Neural cell (in vitro differentiated cells): ENCODE measurements at regions not wholly inside any gene's neighbourhood (a gene's known extent, or its start where the extent isn't known, plus 50 kb on each side); places are given as distances from the start of the nearest gene placed in this dataset.

Source experiments
- EZH2 ChIP-seq: fragments of 200-600, 300-800 bp; shearing (Covaris generic), sonication (generic); IDR thresholded peaks from 2 replicates; pipeline ENCODE4 v1.6.1; 2014; ENCODE audit warnings: antibody characterized with exemption, low read length, borderline replicate concordance, mild to moderate bottlenecking; ENCODE audit not compliant: insufficient read depth, poor library complexity, severe bottlenecking
- MXI1 ChIP-seq: fragments of 450-650 bp; conservative IDR thresholded peaks from 2 replicates; pipeline ENCODE4 v1.6.1; 2014; ENCODE audit warnings: antibody characterized with exemption, mild to moderate bottlenecking; ENCODE audit not compliant: poor library complexity, severe bottlenecking
- POLR2AphosphoS5 ChIP-seq: IDR thresholded peaks from 2 replicates; pipeline ENCODE4 v1.6.1; 2012
- RAD21 ChIP-seq: fragments of 450-650 bp; conservative IDR thresholded peaks from 2 replicates; pipeline ENCODE4 v1.6.1; 2014; ENCODE audit warnings: antibody characterized with exemption, mild to moderate bottlenecking, moderate library complexity
- SMC3 ChIP-seq: fragments of 450-650 bp; conservative IDR thresholded peaks from 2 replicates; pipeline ENCODE4 v1.6.1; 2014; ENCODE audit warnings: antibody characterized with exemption, mild to moderate bottlenecking, moderate library complexity; ENCODE audit not compliant: poor library complexity
- TAF1 ChIP-seq: IDR thresholded peaks from 2 replicates; pipeline ENCODE4 v1.6.1; 2012; ENCODE audit warnings: low read depth
- TF ChIP-seq, protein P1 (sequence below): fragments of 450-650 bp; IDR thresholded peaks from 2 replicates; pipeline ENCODE4 v1.5.1; 2014; ENCODE audit warnings: antibody characterized with exemption, mild to moderate bottlenecking, moderate library complexity; ENCODE audit not compliant: poor library complexity, severe bottlenecking
- TF ChIP-seq, protein P2 (sequence below): IDR thresholded peaks from 2 replicates; pipeline ENCODE4 v1.6.1; 2012; ENCODE audit warnings: borderline replicate concordance

DNA sequence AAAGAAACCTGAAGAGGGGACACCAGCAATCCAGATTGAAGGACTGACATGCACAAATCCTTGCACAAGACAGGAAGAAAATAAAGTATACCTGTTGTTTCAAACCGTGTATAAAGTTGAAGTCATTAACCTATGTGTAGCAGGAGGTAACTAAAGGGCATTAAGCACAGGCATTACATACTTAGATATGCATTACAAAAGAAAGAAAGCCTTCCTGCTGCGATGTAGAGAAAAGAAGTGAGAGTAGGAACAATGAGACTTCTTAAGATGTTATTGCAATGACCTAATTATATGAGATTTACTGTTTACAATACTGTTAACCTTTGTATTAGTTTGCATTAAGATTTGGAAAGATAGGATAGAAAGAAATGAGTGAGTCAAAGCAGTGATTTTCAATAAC is 308.9 kb upstream of the PTPRD start:
- TF ChIP-seq, protein P1, sequence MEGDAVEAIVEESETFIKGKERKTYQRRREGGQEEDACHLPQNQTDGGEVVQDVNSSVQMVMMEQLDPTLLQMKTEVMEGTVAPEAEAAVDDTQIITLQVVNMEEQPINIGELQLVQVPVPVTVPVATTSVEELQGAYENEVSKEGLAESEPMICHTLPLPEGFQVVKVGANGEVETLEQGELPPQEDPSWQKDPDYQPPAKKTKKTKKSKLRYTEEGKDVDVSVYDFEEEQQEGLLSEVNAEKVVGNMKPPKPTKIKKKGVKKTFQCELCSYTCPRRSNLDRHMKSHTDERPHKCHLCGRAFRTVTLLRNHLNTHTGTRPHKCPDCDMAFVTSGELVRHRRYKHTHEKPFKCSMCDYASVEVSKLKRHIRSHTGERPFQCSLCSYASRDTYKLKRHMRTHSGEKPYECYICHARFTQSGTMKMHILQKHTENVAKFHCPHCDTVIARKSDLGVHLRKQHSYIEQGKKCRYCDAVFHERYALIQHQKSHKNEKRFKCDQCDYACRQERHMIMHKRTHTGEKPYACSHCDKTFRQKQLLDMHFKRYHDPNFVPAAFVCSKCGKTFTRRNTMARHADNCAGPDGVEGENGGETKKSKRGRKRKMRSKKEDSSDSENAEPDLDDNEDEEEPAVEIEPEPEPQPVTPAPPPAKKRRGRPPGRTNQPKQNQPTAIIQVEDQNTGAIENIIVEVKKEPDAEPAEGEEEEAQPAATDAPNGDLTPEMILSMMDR: no peak
- TF ChIP-seq RAD21: no peak
- no peak for TF ChIP-seq MXI1
- no peak for TF ChIP-seq TAF1
- TF ChIP-seq EZH2: no peak
- no peak for TF ChIP-seq SMC3
- no peak for TF ChIP-seq POLR2AphosphoS5
- TF ChIP-seq, protein P2, sequence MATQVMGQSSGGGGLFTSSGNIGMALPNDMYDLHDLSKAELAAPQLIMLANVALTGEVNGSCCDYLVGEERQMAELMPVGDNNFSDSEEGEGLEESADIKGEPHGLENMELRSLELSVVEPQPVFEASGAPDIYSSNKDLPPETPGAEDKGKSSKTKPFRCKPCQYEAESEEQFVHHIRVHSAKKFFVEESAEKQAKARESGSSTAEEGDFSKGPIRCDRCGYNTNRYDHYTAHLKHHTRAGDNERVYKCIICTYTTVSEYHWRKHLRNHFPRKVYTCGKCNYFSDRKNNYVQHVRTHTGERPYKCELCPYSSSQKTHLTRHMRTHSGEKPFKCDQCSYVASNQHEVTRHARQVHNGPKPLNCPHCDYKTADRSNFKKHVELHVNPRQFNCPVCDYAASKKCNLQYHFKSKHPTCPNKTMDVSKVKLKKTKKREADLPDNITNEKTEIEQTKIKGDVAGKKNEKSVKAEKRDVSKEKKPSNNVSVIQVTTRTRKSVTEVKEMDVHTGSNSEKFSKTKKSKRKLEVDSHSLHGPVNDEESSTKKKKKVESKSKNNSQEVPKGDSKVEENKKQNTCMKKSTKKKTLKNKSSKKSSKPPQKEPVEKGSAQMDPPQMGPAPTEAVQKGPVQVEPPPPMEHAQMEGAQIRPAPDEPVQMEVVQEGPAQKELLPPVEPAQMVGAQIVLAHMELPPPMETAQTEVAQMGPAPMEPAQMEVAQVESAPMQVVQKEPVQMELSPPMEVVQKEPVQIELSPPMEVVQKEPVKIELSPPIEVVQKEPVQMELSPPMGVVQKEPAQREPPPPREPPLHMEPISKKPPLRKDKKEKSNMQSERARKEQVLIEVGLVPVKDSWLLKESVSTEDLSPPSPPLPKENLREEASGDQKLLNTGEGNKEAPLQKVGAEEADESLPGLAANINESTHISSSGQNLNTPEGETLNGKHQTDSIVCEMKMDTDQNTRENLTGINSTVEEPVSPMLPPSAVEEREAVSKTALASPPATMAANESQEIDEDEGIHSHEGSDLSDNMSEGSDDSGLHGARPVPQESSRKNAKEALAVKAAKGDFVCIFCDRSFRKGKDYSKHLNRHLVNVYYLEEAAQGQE: no peak
